Coronary artery (tissue), 2 donors: ENCODE measurements at regions not wholly inside any gene's neighbourhood (a gene's known extent, or its start where the extent isn't known, plus 50 kb on each side); places are given as distances from the start of the nearest gene placed in this dataset.

Source experiments
- DNase-seq: peaks from one replicate; pipeline ENCODE4 v3.0.0-alpha.2; 2017; ENCODE audit warnings: low spot score
- H3K27ac ChIP-seq, 2 donors: fragments of 200-600 bp; sonication (generic); one replicate each; pipeline ENCODE4 v1.5.1; 2016 to 2019
- H3K4me3 ChIP-seq: fragments of 200-600 bp; sonication (generic); 2 replicates; pipeline ENCODE4 v1.5.1; 2016; ENCODE audit warnings: mild to moderate bottlenecking, moderate library complexity
- CTCF ChIP-seq: fragments of 200-600 bp; sonication (generic); IDR thresholded peaks from one replicate; pipeline ENCODE4 v1.5.1; 2019; ENCODE audit warnings: antibody characterized with exemption

GRCh38 chr14:98167275-98167674 is 1104.7 kb downstream of the BCL11B start:
- Histone ChIP-seq H3K4me3 (no peak overlapping the region), H3K27ac (no peak overlapping the region)
- no peak for DNase-seq
- no peak for TF ChIP-seq CTCF

DNA sequence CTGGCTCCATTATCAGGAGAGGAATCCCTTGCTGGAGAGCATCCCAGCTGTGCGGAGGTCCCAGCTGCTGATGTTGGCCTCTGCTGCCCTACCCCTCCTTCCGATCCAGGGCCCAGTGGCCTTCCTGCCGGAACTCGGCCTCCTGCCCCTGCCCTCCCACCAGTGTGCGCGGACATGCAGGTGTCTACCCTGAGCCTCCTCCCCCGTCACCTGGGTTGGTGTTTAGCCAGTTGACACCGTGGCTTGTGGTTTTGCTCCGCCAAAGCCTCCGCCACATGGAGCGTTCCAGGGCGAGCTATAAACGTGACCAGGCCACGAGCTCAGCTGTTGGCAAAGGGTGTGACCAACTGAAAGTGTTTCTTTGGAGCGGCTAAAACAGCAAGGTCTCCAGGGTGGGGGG is 1104.3 kb downstream of the BCL11B start:
- no peak for TF ChIP-seq CTCF
- Histone ChIP-seq H3K27ac (no peak overlapping the region), H3K4me3 (no peak overlapping the region)
- DNase-seq: no peak

GRCh38 chr14:98168211-98168985 is 1103.6 kb downstream of the BCL11B start:
- TF ChIP-seq CTCF: no peak
- no peak overlapping the region for H3K27ac ChIP-seq
- DNase-seq: no peak
- no peak overlapping the region for H3K4me3 ChIP-seq

- Histone ChIP-seq H3K27ac (no peak overlapping the region), H3K4me3 (no peak overlapping the region)
- TF ChIP-seq CTCF: no peak
- no peak for DNase-seq
Observed at GRCh38 chr14:98169170-98169587, 1102.8 kb downstream of the BCL11B start.

DNA sequence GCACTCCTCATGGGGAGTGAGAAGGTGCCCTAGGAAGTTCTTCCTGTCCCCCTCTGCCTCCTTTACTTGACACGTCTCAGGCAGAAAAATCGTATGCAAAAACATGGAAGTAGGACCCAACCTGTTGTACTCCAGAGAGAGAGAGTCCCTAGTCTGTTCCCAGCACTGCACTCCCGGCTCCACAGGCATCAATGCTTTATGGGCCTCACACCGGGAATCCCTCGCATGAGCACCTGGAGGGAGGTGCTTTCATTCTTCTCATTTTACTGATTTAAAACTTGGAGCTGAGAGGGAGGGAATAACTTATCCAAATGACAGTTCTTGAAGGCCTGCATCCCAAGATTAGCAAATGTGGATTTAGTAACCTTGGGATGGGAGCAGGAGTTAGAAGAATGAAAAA is 1101.4 kb downstream of the BCL11B start:
- TF ChIP-seq CTCF: no peak

DNA sequence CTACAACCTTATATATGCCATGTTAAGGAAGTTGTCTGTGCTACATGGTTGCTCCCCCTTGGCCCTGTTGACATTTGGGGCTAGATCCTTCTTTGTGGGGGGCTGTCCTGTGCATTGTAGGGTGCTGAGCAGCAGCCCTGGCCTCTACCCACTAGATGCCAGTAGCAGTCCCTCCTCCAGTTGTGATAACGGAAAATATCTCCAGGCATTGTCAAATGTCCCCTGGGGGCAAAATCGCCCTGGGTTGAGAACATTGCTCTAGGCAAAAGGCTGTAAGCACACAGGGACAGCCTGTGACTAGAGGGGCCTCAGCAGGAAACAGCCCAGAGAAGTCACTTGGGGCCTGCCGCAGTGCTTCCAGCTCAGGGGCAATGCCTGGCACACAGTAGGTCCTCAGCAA is 1100.3 kb downstream of the BCL11B start:
- no peak overlapping the region for H3K4me3 ChIP-seq
- TF ChIP-seq CTCF: no peak
- H3K27ac ChIP-seq: no peak overlapping the region
- no peak for DNase-seq

More for the DNA sequence above, 1101.4 kb downstream of the BCL11B start:
- no peak overlapping the region for H3K27ac ChIP-seq
- DNase-seq: no peak
- H3K4me3 ChIP-seq: no peak overlapping the region

- H3K4me3 ChIP-seq: no peak overlapping the region
- no peak for TF ChIP-seq CTCF
- no peak overlapping the region for H3K27ac ChIP-seq
- DNase-seq: no peak
Observed at GRCh38 chr14:98172243-98172778, 1099.7 kb downstream of the BCL11B start.
